Kidney (tissue), 13 donors: ENCODE measurements at regions not wholly inside any gene's neighbourhood (a gene's known extent, or its start where the extent isn't known, plus 50 kb on each side); places are given as distances from the start of the nearest gene placed in this dataset.

Experiments
- DNase-seq, 5 donors: peaks; one replicate each; pipeline ENCODE4 v3.0.0-alpha.2; 2013 to 2020
- FAIRE-seq: peaks from 2 replicates; lab custom pipeline; 2012; peaks lifted over from hg19 to GRCh38; lab: Jason Lieb, UNC
- H3K27ac ChIP-seq, 2 donors: one replicate each; pipeline ENCODE4 v1.7.0; 2013; ENCODE audit warnings: low read depth in 2 of 2, low read length in 2 of 2, inconsistent platforms in 1 of 2
- H3K27me3 ChIP-seq: one replicate; pipeline ENCODE4 v1.7.1; 2013; ENCODE audit warnings: low read length, inconsistent platforms; ENCODE audit not compliant: control insufficient read depth, insufficient read depth
- H3K36me3 ChIP-seq, 3 donors: one replicate each; pipeline versions ENCODE4 v1.7.0 to v1.7.1; 2013; ENCODE audit warnings: low read length in 3 of 3, control low read depth in 1 of 3, inconsistent platforms in 1 of 3; ENCODE audit not compliant: insufficient read depth in 3 of 3, control insufficient read depth in 2 of 3
- H3K4me1 ChIP-seq, 3 donors: one replicate each; pipeline versions ENCODE4 v1.7.0 to v1.7.1; 2013; ENCODE audit warnings: low read length in 3 of 3, inconsistent platforms in 1 of 3, low read depth in 1 of 3; ENCODE audit not compliant: control insufficient read depth in 2 of 3, insufficient read depth in 2 of 3
- H3K4me3 ChIP-seq, 3 donors: one replicate each; pipeline versions ENCODE4 v1.7.0 to v1.8.1; 2013; ENCODE audit warnings: low read length in 3 of 3, control low read depth in 1 of 3, inconsistent platforms in 1 of 3
- H3K9ac ChIP-seq, 3 donors: one replicate each; pipeline versions ENCODE4 v1.7.0 to v1.7.1; 2013; ENCODE audit warnings: low read length in 3 of 3, control low read depth in 1 of 3, inconsistent platforms in 1 of 3
- H3K9me3 ChIP-seq, 3 donors: one replicate each; pipeline versions ENCODE4 v1.7.0 to v1.7.1; 2013; ENCODE audit warnings: low read length in 3 of 3, control low read depth in 1 of 3, inconsistent platforms in 1 of 3; ENCODE audit not compliant: control insufficient read depth in 2 of 3, insufficient read depth in 1 of 3
- intact Hi-C: fragments of 100-400 bp; cut with DNase I; formaldehyde crosslinking; loops from one replicate; pipeline ENCODE4 v1.11.1; 2022
- TF ChIP-seq, protein P1 (sequence below): IDR thresholded peaks from 3 replicates; pipeline ENCODE4 v1.5.1; 2012; ENCODE audit warnings: mild to moderate bottlenecking, moderate library complexity, borderline replicate concordance; ENCODE audit not compliant: insufficient read depth; ENCODE audit errors: extremely low read depth
- donor health status: control.
- donor health status: control.
- donor health status: control.
- donor health status: control.
- donor health status: control.
- donor health status: DM: yes; HTN: yes; CAD: no.
- donor health status: Normal renal cell carcinoma (clear cell type).

DNA sequence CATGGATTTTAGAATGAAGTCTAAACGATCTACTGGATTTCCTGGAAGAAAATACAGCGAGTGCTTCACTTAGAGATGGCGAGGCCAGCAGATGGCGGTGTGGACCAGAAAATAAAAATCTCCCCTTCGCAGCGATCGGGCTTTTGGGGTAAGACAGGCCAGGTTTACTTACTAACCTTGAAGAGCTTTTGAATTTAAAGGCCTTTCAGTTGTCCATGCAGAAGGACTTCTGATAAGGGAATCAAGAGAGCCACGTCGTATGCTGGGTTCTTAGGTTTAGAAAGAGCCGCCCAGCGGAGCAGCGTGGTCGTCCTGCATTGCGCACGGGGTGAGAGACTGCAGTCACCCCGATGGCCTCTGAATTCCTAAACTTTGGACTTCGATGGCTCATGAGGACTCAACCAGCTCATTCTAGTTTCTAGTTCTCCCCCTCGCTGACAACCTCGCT, 125.2 kb upstream of the RALGAPA2 start:
- FAIRE-seq: peak; percentile 35
- Histone ChIP-seq H3K36me3 (no peaks in the 10 kb centered on the region), H3K9ac (peak overlapping the region in 1 of 3 donors; percentile 14), H3K4me1 (no peaks in the 10 kb centered on the region), H3K9me3 (no peaks in the 10 kb centered on the region), H3K4me3 (peak overlapping the region in 2 of 3 donors; percentile 46 to 47), H3K27ac (no peak overlapping the region), H3K27me3 (no peaks in the 10 kb centered on the region)
- intact Hi-C loops: no loop called here
- TF ChIP-seq, protein P1, sequence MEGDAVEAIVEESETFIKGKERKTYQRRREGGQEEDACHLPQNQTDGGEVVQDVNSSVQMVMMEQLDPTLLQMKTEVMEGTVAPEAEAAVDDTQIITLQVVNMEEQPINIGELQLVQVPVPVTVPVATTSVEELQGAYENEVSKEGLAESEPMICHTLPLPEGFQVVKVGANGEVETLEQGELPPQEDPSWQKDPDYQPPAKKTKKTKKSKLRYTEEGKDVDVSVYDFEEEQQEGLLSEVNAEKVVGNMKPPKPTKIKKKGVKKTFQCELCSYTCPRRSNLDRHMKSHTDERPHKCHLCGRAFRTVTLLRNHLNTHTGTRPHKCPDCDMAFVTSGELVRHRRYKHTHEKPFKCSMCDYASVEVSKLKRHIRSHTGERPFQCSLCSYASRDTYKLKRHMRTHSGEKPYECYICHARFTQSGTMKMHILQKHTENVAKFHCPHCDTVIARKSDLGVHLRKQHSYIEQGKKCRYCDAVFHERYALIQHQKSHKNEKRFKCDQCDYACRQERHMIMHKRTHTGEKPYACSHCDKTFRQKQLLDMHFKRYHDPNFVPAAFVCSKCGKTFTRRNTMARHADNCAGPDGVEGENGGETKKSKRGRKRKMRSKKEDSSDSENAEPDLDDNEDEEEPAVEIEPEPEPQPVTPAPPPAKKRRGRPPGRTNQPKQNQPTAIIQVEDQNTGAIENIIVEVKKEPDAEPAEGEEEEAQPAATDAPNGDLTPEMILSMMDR: peak; percentile 64
- DNase-seq: peak in 4 of 5 donors; percentile 62 to 79 (median 76)

DNA sequence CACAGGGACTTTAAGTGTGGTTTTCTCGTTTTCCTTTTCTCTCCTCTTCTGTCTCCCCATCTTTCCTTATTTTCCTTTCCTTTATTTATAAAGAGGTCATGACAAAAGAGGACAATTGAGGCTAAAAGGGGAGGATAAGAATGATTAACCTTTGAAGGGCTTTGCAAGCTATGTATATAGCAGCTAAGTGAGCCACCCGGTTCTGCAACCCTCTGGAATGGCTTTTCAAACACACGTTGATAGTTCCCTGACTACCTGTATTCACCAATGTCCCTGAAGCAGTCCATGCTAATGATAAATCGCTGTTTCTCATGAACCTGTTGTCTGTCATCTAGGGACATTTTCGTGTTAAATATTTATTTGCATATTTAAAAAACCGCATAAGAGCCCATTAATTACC, 124.4 kb upstream of the RALGAPA2 start:
- DNase-seq: no peak
- no peaks in the 10 kb centered on the region for H3K36me3 ChIP-seq
- TF ChIP-seq, protein P1: no peak
- no peak for FAIRE-seq
- no peak overlapping the region for H3K9ac ChIP-seq
- H3K27me3 ChIP-seq: no peaks in the 10 kb centered on the region
- no peaks in the 10 kb centered on the region for H3K9me3 ChIP-seq
- H3K27ac ChIP-seq: no peak overlapping the region
- H3K4me1 ChIP-seq: no peaks in the 10 kb centered on the region
- no peak overlapping the region for H3K4me3 ChIP-seq
- intact Hi-C loops: no loop called here

DNA sequence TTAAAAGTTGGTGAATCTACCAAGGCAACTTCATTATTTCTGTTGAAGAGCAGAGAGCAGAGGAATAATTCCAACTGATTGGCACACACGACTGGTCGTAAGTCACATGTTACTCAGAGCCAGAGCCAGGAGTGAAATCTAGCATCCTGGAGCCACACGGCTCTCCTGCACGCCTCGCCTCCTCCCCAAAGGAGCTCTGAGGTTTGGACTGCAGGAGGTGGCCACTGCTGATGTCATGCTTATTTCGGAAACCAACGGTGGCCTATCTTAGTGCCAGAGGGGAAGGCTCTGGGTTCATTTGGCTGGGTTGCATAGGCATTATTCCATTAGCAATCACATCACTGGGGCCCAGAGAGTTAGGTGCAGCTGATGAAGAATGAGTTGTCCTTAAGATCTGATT, 123.5 kb upstream of the RALGAPA2 start:
- FAIRE-seq: no peak

DNA sequence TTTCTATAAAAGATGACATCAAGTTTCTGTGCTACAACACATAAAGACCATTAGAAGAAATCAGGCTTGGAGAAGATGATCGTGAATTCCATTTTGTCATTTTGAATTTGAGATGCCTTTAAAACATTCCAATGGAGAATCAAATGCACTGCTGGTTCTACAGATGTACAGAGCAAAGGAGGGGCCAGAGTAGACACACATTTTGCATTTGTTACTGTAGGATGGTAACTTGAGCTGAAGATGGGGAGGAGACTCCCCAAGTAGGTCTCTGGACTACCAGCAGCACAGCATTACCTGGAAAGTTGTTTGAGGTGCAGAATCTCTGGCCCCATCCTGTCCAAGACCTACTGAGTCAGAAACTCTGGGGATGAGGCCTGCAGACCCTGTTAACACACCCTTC, 121.6 kb upstream of the RALGAPA2 start:
- H3K9ac ChIP-seq: no peak overlapping the region
- DNase-seq (no peak), FAIRE-seq (no peak)
- H3K27ac ChIP-seq: no peak overlapping the region
- H3K27me3 ChIP-seq: no peaks in the 10 kb centered on the region
- intact Hi-C loops: no loop called here
- H3K4me3 ChIP-seq: no peak overlapping the region
- no peaks in the 10 kb centered on the region for H3K36me3 ChIP-seq
- TF ChIP-seq, protein P1: no peak
- no peaks in the 10 kb centered on the region for H3K4me1 ChIP-seq
- H3K9me3 ChIP-seq: no peaks in the 10 kb centered on the region

More for the DNA sequence above, 123.5 kb upstream of the RALGAPA2 start:
- intact Hi-C loops: no loop called here
- TF ChIP-seq, protein P1: no peak
- Histone ChIP-seq H3K9me3 (no peaks in the 10 kb centered on the region), H3K9ac (no peak overlapping the region), H3K4me1 (no peaks in the 10 kb centered on the region), H3K27me3 (no peaks in the 10 kb centered on the region), H3K36me3 (no peaks in the 10 kb centered on the region), H3K4me3 (no peak overlapping the region), H3K27ac (no peak overlapping the region)
- DNase-seq: no peak
